Lung (tissue), 11 donors: ENCODE measurements at regions not wholly inside any gene's neighbourhood (a gene's known extent, or its start where the extent isn't known, plus 50 kb on each side); places are given as distances from the start of the nearest gene placed in this dataset.

Experiments
- ATAC-seq: fragments of 200-7000 bp; cut with Tn5 transposase; one replicate; pipeline ENCODE4 v1.9.1; 2020; ENCODE audit warnings: moderate number of reproducible peaks; ENCODE audit not compliant: insufficient read depth, low FRiP score
- DNase-seq, 3 donors: peaks; one replicate each; pipeline ENCODE4 v3.0.0-alpha.2; 2013 to 2017
- H3K27ac ChIP-seq, 2 donors: one replicate each; pipeline ENCODE4 v1.5.1; 2013; ENCODE audit warnings: mild to moderate bottlenecking in 2 of 2, moderate library complexity in 2 of 2, control low read depth in 1 of 2, inconsistent platforms in 1 of 2, low read depth in 1 of 2, low read length in 1 of 2
- H3K27me3 ChIP-seq, 3 donors: one replicate each; pipeline ENCODE4 v1.5.1; 2013; ENCODE audit warnings: low read length in 2 of 3; ENCODE audit not compliant: control insufficient read depth in 3 of 3, insufficient read depth in 3 of 3
- H3K36me3 ChIP-seq, 4 donors: one replicate each; pipeline ENCODE4 v1.5.1; 2013; ENCODE audit warnings: low read length in 4 of 4, mild to moderate bottlenecking in 1 of 4, moderate library complexity in 1 of 4; ENCODE audit not compliant: control insufficient read depth in 4 of 4, insufficient read depth in 4 of 4
- H3K4me1 ChIP-seq, 5 donors: one replicate each; pipeline ENCODE4 v1.5.1; 2013; ENCODE audit warnings: low read length in 5 of 5, mild to moderate bottlenecking in 2 of 5, moderate library complexity in 1 of 5; ENCODE audit not compliant: control insufficient read depth in 5 of 5, insufficient read depth in 5 of 5
- H3K4me3 ChIP-seq: one replicate; pipeline ENCODE4 v1.5.1; 2013; ENCODE audit warnings: mild to moderate bottlenecking, control low read depth, moderate library complexity
- H3K9ac ChIP-seq, 2 donors: one replicate each; pipeline ENCODE4 v1.5.1; 2013; ENCODE audit warnings: low read length in 2 of 2, control low read depth in 1 of 2; ENCODE audit not compliant: insufficient read depth in 1 of 2
- H3K9me3 ChIP-seq, 4 donors: one replicate each; pipeline ENCODE4 v1.5.1; 2013; ENCODE audit warnings: low read length in 3 of 4, mild to moderate bottlenecking in 1 of 4, moderate library complexity in 1 of 4; ENCODE audit not compliant: control insufficient read depth in 4 of 4, insufficient read depth in 3 of 4
- CTCF ChIP-seq: IDR thresholded peaks from 2 replicates; pipeline ENCODE4 v1.5.1; 2012; ENCODE audit warnings: mild to moderate bottlenecking; ENCODE audit errors: control extremely low read depth, extremely low read depth
- WGBS, 2 donors: extraction: QIAGEN DNeasy Blood & Tissue Kit; methylation state at CpG; one replicate each; pipeline ENCODE4 v1.1.7; 2013; 5-methylcytosine and 5-hydroxymethylcytosine counted together
- donor health status: control.
- donor health status: control.
- donor health status: Bipolar disorder and iron deficiency.
- donor health status: healthy.
- donor health status: DM: yes; HTN: yes; CAD: no.

DNA sequence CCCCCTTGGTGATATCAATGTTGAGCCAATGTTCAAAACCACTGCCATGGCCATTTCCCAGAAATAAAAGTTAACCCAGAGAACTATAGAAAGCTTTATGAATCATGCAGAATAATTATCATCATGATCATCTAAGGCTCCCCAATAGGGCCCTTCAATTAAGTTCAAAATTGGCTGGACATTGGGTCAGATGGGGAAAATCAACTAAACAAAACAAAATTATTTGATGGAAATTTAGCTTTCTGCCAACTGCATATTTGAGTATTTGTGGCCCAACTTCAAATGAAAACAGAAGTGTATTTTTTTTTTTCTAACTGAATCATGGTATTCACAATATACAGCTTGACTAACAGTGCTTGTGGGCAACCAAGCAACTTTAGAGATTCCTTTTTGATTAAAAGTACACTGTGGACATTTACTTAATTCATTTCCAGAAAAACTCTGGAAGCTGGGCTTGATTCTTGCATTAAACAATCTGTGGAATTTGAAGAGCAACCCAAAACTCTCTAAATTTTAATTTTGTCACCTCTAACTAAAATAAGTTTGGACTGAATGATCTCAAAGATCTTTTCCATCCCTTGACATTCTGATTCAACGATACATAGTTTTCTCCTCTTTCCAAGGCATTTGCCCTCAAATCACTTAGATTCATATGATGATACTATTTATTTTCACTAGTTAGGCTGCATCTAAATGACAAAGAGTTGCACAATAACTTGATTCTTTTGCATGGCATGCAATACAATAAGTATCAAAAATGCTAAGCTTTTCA is 203.2 kb downstream of the AHR start:
- DNase-seq (peak in 1 of 3 donors; percentile 26), ATAC-seq (no peak)
- Histone ChIP-seq H3K27me3 (no peaks in the 10 kb centered on the region), H3K27ac (no peak overlapping the region), H3K9me3 (no peaks in the 10 kb centered on the region), H3K36me3 (no peaks in the 10 kb centered on the region), H3K4me3 (no peak overlapping the region), H3K9ac (no peak overlapping the region), H3K4me1 (peaks cover 0 to 25% (median 6%) of the 10 kb centered on the region in 5 donors)
- 83 to 90% methylated on average over 1 of the region's 1 CpG for WGBS, 2 donors
- no peak for TF ChIP-seq CTCF

DNA sequence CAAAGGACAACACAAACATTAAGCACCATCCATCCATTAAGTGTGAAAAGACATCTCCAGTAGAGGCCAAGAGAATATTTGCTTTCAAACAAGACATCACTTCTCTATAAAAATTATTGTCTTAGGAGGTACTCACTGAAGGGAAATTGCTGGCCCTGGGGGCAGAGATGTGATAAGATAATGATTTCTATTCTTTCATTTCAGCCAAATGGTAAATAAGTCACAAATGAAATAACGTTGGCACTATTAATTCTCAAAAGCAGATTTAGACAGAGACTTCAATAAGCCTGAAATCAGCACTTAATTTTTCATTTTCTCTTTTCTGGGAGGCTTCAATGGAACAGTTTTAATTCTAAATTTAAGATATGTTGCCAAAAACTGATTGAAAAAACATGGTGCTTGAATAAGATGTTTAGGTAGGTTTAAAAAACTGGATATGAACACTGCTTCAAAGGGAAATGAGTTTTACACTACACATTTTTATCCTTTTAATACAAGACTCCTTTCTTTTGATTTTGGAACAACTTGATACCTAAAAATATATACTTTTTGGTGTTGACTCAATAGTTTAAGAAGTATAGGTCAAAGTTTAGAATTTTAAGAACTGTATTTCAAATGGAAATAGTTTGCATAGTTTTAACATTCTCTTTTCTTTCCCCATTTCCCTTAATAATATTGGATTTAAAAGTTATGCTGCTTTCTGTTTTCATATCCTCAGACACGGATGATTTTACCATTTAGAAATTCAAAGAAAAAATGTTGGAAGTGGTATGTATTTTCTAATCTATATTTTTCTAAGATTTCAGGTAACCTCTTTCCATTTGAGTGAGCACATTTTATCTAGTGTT is 204.0 kb downstream of the AHR start:
- Histone ChIP-seq H3K4me3 (no peak overlapping the region), H3K9me3 (no peaks in the 10 kb centered on the region), H3K27ac (no peak overlapping the region), H3K36me3 (no peaks in the 10 kb centered on the region), H3K9ac (no peak overlapping the region), H3K27me3 (no peaks in the 10 kb centered on the region), H3K4me1 (peaks cover 0 to 25% (median 5%) of the 10 kb centered on the region in 5 donors)
- ATAC-seq: no peak
- WGBS, 2 donors: 63 to 73% methylated on average over 2 of the region's 2 CpGs
- TF ChIP-seq CTCF: no peak
- peak in 2 of 3 donors; percentile 34 to 37 for DNase-seq

- Histone ChIP-seq H3K27me3 (no peaks in the 10 kb centered on the region), H3K27ac (no peak overlapping the region), H3K4me3 (no peak overlapping the region), H3K4me1 (peaks cover 0 to 25% (median 2%) of the 10 kb centered on the region in 5 donors), H3K9me3 (no peaks in the 10 kb centered on the region), H3K9ac (peak overlapping the region in 1 of 2 donors; percentile 51), H3K36me3 (no peaks in the 10 kb centered on the region)
- WGBS, 2 donors: 39 to 51% methylated on average over 3 of the region's 3 CpGs
- peak; percentile 27 to 70 (median 70) for DNase-seq
- no peak for TF ChIP-seq CTCF
- ATAC-seq: peak; percentile 67
These were observed 207.6 kb downstream of the AHR start for GRCh38 chr7:17506095-17506494.
